OCI-LY7 (cell line): ENCODE measurements at regions not wholly inside any gene's neighbourhood (a gene's known extent, or its start where the extent isn't known, plus 50 kb on each side); places are given as distances from the start of the nearest gene placed in this dataset.

Source experiments
- CTCF ChIP-seq: fragments of 200-600 bp; sonication (generic); conservative IDR thresholded peaks from 2 replicates; pipeline ENCODE4 v1.5.1; 2014; ENCODE audit warnings: mild to moderate bottlenecking, antibody characterized with exemption, low read length, moderate library complexity, mixed read lengths
- EZH2phosphoT487 ChIP-seq: fragments of 200-600 bp; sonication (generic); IDR thresholded peaks from 2 replicates; pipeline ENCODE4 v1.6.1; 2018; ENCODE audit warnings: low read depth, borderline replicate concordance, mild to moderate bottlenecking, mixed run types, antibody characterized with exemption, low read length, moderate library complexity, mixed read lengths

DNA sequence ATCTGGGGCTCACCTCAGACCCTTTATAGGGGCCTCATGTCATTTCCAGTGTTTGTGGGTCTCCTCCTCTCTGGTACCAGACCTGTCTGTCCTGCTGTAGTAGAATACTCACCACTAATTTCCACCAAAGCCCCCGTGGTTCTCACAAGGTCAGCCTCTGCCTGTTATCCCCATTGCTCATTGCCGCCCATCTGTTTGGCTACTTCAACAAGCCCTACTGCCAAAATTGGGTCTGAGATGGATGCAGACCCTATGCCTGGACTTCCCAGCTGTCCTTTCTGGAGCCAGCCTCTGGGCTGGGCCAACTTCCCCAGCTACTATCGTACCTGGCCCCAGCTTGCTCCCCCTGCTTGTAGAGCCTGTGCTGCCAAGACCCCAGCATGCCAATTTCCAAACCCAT, 152.1 kb upstream of the ISX start:
- TF ChIP-seq EZH2phosphoT487 (no peak), CTCF (no peak)
